ENCODE measurements at regions not wholly inside any gene's neighbourhood (a gene's known extent, or its start where the extent isn't known, plus 50 kb on each side); places are given as distances from the start of the nearest gene placed in this dataset.

DNA sequence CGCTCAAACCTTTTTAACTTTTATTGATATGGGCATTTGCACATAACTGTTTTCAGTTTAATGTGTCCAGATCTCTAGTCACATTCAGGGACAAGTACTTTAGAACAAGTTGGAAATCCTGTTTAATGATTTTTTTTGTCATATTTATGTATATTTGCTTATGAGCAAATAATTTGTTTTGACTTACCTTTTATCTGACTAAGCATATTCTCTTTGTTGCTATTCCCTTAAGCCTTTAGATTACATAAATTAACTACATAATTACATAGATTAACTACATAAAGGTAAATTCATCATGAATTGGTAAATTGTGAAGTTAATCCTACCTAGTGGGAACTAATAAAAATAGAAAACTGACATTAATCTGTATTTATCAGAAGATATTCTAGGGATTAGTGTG is 523.5 kb upstream of the MAN1A1 start:
- no peak overlapping the region for H3K4me3 ChIP-seq (replicated peaks; ENCODE audit: insufficient read depth, low read length)
- no peaks in the 10 kb centered on the region for H3K27me3 ChIP-seq (ENCODE audit: insufficient read depth, poor library complexity, severe bottlenecking)
- no peak overlapping the region for H3K27ac ChIP-seq (replicated peaks)
- TF ChIP-seq REST (IDR thresholded peaks at IDR 0.05; ENCODE audit: insufficient replicate concordance, low read depth) (no peak), POLR2AphosphoS5 (IDR thresholded peaks at IDR 0.05; ENCODE audit: low read depth) (no peak), SPI1 (IDR thresholded peaks at IDR 0.05; ENCODE audit: borderline replicate concordance, low read depth) (no peak), GABPA (IDR thresholded peaks at IDR 0.05; ENCODE audit: low read depth) (no peak), CTCF (IDR thresholded peaks at IDR 0.05; ENCODE audit: insufficient read depth, low read length) (no peak)
- DNase-seq (ENCODE audit: low read depth in 1 of 2, low spot score in 1 of 2): no peak

- no peak overlapping the region for H3K4me3 ChIP-seq (replicated peaks; ENCODE audit: insufficient read depth, low read length)
- no peak for DNase-seq (ENCODE audit: low read depth in 1 of 2, low spot score in 1 of 2)
- TF ChIP-seq GABPA (IDR thresholded peaks at IDR 0.05; ENCODE audit: low read depth) (no peak), CTCF (IDR thresholded peaks at IDR 0.05; ENCODE audit: insufficient read depth, low read length) (no peak), SPI1 (IDR thresholded peaks at IDR 0.05; ENCODE audit: borderline replicate concordance, low read depth) (no peak), POLR2AphosphoS5 (IDR thresholded peaks at IDR 0.05; ENCODE audit: low read depth) (no peak), REST (IDR thresholded peaks at IDR 0.05; ENCODE audit: insufficient replicate concordance, low read depth) (no peak)
- H3K27me3 ChIP-seq (ENCODE audit: insufficient read depth, poor library complexity, severe bottlenecking): no peaks in the 10 kb centered on the region
- H3K27ac ChIP-seq (replicated peaks): no peak overlapping the region
These were observed 522.0 kb upstream of the MAN1A1 start for GRCh38 chr6:119871520-119871919.

DNA sequence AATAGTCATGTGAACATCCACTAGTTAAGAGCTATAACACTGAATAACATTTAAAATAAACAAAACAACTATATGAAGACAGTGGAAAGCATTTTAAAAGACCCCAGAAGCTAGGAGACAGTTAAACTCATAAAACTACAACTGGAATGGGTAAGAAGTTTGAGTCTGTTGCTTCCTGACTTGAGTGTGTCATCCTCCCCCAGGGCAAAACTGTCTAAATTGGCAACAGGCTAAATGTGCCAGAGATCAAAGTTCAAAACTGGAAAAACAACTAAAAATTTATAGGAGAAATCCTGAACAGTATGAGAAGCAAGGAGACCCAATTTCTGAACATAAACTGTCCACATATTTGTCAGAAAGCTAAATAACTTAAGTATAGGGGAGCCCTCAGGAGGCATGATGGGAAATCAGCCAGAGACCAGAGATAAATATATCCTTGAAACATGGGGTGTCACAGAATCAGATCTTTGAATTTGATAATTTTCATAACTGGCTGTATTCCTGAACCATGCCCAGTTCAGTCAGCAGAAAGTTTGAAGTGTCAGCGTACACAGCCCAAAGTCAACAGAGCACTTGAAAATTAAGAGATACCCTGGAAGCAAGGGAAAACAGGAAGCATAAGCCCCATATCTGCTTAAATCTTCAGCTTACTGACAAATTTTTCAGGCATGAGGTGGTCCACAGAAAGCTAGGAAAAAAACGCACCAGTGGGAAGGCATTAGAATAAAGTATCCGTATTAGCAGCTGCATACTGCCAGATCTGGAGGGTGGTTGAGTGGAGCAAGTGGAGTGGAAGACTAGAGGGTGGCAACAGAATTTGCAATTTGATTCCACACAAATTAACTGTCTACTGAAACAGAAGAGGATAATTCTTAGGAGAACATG is 516.1 kb upstream of the MAN1A1 start:
- H3K27ac ChIP-seq (replicated peaks): no peak overlapping the region
- TF ChIP-seq GABPA (IDR thresholded peaks at IDR 0.05; ENCODE audit: low read depth) (no peak), POLR2AphosphoS5 (IDR thresholded peaks at IDR 0.05; ENCODE audit: low read depth) (no peak), CTCF (IDR thresholded peaks at IDR 0.05; ENCODE audit: insufficient read depth, low read length) (no peak), REST (IDR thresholded peaks at IDR 0.05; ENCODE audit: insufficient replicate concordance, low read depth) (no peak), SPI1 (IDR thresholded peaks at IDR 0.05; ENCODE audit: borderline replicate concordance, low read depth) (no peak)
- DNase-seq (ENCODE audit: low read depth in 1 of 2, low spot score in 1 of 2): no peak
- no peak overlapping the region for H3K4me3 ChIP-seq (replicated peaks; ENCODE audit: insufficient read depth, low read length)
- H3K27me3 ChIP-seq (ENCODE audit: insufficient read depth, poor library complexity, severe bottlenecking): no peaks in the 10 kb centered on the region

Measured in HL-60 (cell line).